Cardiac fibroblast (primary cell): ENCODE measurements at regions not wholly inside any gene's neighbourhood (a gene's known extent, or its start where the extent isn't known, plus 50 kb on each side); places are given as distances from the start of the nearest gene placed in this dataset.

Experiments used
- DNase-seq, 2 donors: peaks; one replicate each; pipeline versions ENCODE4 v3.0.0 to v3.0.0-alpha.2; 2010; ENCODE audit warnings: low read depth in 2 of 2
- H3K4me3 ChIP-seq, 2 donors: replicated peaks in 1 of 2; 1 replicate in 1 of 2; 2 replicates in 1 of 2; pipeline ENCODE4 v1.5.1; 2011; ENCODE audit warnings: low read depth in 2 of 2, low read length in 2 of 2, mild to moderate bottlenecking in 2 of 2, moderate library complexity in 1 of 2
- CTCF ChIP-seq: IDR thresholded peaks from one replicate; pipeline ENCODE4 v1.5.1; 2011; ENCODE audit warnings: low read depth, mild to moderate bottlenecking, low read length, inconsistent platforms

- no peak for DNase-seq
- no peak overlapping the region for H3K4me3 ChIP-seq
- TF ChIP-seq CTCF: no peak
Observed at GRCh38 chr4:89468602-89469001, 161.0 kb upstream of the GPRIN3 start.

- no peak for TF ChIP-seq CTCF
- no peak for DNase-seq
- H3K4me3 ChIP-seq: no peak overlapping the region
Observed at GRCh38 chr4:89463341-89463740, 155.7 kb upstream of the GPRIN3 start.

DNA sequence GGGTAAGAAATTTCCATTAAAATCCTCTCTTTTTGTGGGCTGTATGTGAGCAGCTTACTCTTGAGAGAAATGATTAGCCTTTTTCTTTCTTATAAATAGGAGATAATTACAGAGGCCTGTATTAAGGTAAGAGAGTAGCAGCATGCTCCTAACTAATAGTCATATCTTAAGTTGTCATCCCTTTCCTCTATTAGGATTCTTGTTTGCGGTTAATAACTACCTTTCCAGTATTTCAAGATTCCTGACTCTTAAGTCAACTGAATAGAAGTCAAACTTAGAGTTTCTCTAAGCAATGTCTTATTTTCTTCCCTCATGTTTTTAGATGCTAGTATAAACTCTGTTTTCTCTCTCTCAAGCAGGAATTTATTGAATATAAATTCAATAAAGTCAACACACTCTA, 139.9 kb upstream of the GPRIN3 start:
- no peak for TF ChIP-seq CTCF
- H3K4me3 ChIP-seq: no peak overlapping the region
- DNase-seq: no peak

GRCh38 chr4:89446193-89446592, 138.6 kb upstream of the GPRIN3 start:
- no peak overlapping the region for H3K4me3 ChIP-seq
- no peak for DNase-seq
- TF ChIP-seq CTCF: no peak

- H3K4me3 ChIP-seq: no peak overlapping the region
- no peak for DNase-seq
- no peak for TF ChIP-seq CTCF
Observed at GRCh38 chr4:89439533-89439932, 131.9 kb upstream of the GPRIN3 start.

- TF ChIP-seq CTCF: peak; percentile 51
- DNase-seq: peak; percentile 50 to 70
- no peak overlapping the region for H3K4me3 ChIP-seq
Observed at GRCh38 chr4:89438102-89438831, 130.7 kb upstream of the GPRIN3 start.
